Mesodermal cell (in vitro differentiated cells): ENCODE measurements at regions not wholly inside any gene's neighbourhood (a gene's known extent, or its start where the extent isn't known, plus 50 kb on each side); places are given as distances from the start of the nearest gene placed in this dataset.
"Not testable (repeated sequence)": the region's sequence is repeated elsewhere in the genome, so short reads cannot be mapped to it uniquely, and the experiment has no call there.

Source experiments
- H3K27ac ChIP-seq: 2 replicates; pipeline ENCODE4 v1.7.0; 2013; ENCODE audit warnings: mild to moderate bottlenecking, low read depth, low read length, moderate library complexity; ENCODE audit not compliant: severe bottlenecking
- H3K36me3 ChIP-seq: 2 replicates; pipeline ENCODE4 v1.7.1; 2013; ENCODE audit warnings: mild to moderate bottlenecking, low read length, moderate library complexity; ENCODE audit not compliant: control insufficient read depth, insufficient read depth
- H3K4me1 ChIP-seq: one replicate; pipeline ENCODE4 v1.7.1; 2013; ENCODE audit warnings: mild to moderate bottlenecking, low read length; ENCODE audit not compliant: insufficient read depth, control insufficient read depth, poor library complexity, severe bottlenecking
- H3K4me3 ChIP-seq: 2 replicates; pipeline ENCODE4 v1.7.0; 2013; ENCODE audit warnings: low read length, control low read depth, mild to moderate bottlenecking; ENCODE audit not compliant: insufficient read depth, poor library complexity, severe bottlenecking; ENCODE audit errors: extremely low read depth
- H3K9me3 ChIP-seq: 2 replicates; pipeline ENCODE4 v1.7.1; 2013; ENCODE audit warnings: mild to moderate bottlenecking, low read length, moderate library complexity; ENCODE audit not compliant: control insufficient read depth
- WGBS, 2 experiments: methylation state at CpG; one replicate each; pipeline ENCODE4 v1.1.5; 2013; ENCODE audit warnings: missing lambda C conversion rate in 2 of 2; ENCODE audit not compliant: insufficient coverage in 2 of 2; 5-methylcytosine and 5-hydroxymethylcytosine counted together

- no peak overlapping the region for H3K4me3 ChIP-seq
- H3K27ac ChIP-seq, result no peak overlapping the region
- no CpG with 5 or more reads among the region's 2 CpGs for WGBS, 2 experiments
- H3K9me3 ChIP-seq, result no peaks in the 10 kb centered on the region
- H3K36me3 ChIP-seq, result no peaks in the 10 kb centered on the region
- H3K4me1 ChIP-seq, result no peaks in the 10 kb centered on the region
Measured at GRCh38 chr5:84437673-84438315, 53.1 kb upstream of the EDIL3 start.

- no CpG with 5 or more reads among the region's 1 CpG for WGBS, 2 experiments
Measured at GRCh38 chr5:84436866-84437265, 52.2 kb upstream of the EDIL3 start.

GRCh38 chr5:84435861-84436346 is 51.2 kb upstream of the EDIL3 start:
- H3K4me3 ChIP-seq, H3K36me3 ChIP-seq, H3K27ac ChIP-seq, H3K4me1 ChIP-seq, H3K9me3 ChIP-seq: not testable (repeated sequence)
- WGBS, 2 experiments, result 92 to 98% methylated on average over 5 to 8 of the region's 8 CpGs

More at GRCh38 chr5:84436866-84437265, 52.2 kb upstream of the EDIL3 start:
- H3K4me1 ChIP-seq, result no peaks in the 10 kb centered on the region
- no peak overlapping the region for H3K4me3 ChIP-seq
- H3K27ac ChIP-seq, result no peak overlapping the region
- no peaks in the 10 kb centered on the region for H3K9me3 ChIP-seq
- H3K36me3 ChIP-seq, result no peaks in the 10 kb centered on the region
